Activated CD4-positive, alpha-beta T cell treated with anti-CD3 and anti-CD28 coated beads, Interleukin-2, amount 50 U/mL, for 48 hours (primary cell): ENCODE measurements at regions not wholly inside any gene's neighbourhood (a gene's known extent, or its start where the extent isn't known, plus 50 kb on each side); places are given as distances from the start of the nearest gene placed in this dataset.
"Not testable (repeated sequence)": the region's sequence is repeated elsewhere in the genome, so short reads cannot be mapped to it uniquely, and the experiment has no call there.

ENCODE experiments used
- DNase-seq, 2 experiments: peaks; one replicate each; pipeline ENCODE4 v3.0.0-alpha.2; 2020

DNA sequence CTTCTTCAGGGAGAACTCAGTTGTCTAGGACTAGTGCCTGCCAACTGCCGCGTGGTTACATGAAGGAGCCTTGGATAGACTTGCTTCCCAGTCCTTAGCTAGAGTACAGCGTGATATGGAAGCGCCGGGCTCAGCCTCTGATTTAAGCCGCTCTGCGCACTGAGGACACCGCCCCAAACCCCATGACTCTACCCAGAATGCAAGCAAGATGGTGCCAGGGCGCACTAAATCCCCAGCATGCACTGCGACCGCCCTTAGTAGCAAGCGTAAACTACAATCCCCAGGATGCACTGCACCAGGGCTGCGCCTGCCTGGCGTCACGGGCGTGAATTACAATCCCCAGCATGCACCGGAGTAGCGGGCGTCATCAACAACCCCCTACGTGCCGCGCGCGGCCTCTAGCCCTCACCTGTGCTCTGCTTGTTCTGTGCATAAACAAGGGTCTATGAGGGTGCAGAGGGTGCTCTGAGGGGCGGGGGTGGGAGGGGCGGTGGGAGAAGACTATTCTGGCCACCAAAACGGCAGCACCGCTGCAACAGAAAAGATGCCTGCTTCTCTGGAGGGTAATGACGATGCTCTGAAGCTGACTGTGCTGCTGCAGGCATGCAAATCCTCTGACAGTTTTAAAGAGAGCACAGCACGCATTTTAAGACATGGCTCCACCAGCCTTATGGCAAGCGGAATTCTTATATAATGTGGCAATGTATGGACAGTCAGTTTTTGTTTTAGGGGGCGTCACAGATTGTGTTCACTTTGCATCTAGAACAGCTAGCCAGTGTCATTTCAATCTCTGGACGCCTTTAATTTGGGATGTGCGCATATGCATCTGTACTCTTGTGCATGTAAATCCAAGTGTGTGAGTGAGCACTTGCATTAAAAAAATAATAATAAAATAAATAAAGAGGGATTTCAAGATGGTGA, 282.5 kb upstream of the MYT1L start:
- peak; percentile 83 to 87 for DNase-seq

DNA sequence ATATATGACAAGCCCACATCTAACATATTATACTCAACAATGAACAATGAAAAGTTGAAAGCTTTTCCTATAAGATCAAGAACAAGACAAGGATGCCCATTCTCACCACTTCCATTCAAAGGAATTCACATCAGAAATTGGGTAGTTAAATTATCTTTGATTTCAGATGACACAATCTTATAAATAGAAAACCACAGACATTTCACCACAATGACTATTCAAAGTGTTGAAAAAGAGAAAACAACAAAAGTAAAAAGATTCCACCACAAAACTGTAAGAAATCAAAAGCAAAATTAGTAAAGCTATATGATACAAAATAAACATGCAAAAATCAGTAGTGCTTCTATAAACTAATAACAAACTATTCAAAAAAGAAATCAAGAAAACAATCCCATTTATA, 279.7 kb upstream of the MYT1L start:
- DNase-seq = no peak

DNA sequence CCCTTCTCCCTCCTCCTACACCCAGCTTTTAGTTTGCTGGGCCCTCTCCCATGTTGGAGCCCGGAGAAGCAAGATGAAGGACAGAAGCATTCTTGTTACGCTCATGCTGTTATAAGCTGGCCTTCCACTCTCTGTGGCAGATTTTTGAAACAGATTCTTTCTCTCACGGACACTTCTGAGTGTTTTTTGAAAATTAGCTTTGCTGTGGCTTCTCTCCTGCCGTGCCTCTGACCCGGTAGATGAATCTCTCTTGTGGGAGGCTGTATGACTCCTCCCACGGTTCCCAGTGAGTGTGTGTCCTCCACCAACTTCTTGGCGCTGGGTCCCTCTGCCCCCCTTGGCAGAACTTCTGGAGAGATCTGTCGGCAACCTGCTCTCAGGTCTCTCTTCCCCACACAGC, 269.3 kb upstream of the MYT1L start:
- no peak for DNase-seq

DNA sequence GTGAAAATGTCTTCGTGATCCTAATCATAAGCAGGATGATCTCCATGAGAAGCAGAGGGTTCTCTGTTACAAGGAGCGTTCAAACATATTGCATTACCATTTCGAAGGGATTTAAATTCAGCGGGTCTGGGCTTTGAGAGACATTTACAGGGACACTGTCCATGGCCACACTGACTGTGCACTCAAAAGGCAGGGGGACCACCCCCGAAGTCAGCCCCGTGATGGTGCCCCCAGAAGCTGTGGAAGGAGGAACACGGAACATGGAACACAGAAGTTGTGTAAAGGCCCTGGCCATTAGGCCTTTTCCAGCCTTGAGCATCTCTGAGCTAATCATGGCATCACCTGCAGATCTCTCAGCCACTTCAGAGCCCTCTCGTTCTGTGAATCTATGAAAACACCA, 268.4 kb upstream of the MYT1L start:
- DNase-seq = no peak

DNA sequence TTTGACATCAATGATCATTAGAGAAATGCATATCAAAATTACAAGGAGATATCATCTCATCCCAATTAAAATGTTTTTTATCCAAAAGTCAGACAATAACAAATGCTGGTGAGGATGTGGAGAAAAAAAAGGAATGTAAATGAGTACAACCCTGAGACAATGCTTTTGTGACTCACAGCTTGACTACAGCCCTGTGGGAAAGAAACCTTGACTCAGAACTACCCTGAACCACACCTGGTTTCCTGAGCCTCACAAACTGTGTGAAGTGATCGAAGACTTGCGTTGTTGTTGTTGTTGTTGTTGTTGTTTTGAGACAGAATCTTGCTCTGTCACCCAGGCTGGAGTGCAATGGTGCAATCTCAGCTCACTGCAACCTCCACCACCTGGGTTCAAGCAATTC, 266.6 kb upstream of the MYT1L start:
- no peak for DNase-seq

DNA sequence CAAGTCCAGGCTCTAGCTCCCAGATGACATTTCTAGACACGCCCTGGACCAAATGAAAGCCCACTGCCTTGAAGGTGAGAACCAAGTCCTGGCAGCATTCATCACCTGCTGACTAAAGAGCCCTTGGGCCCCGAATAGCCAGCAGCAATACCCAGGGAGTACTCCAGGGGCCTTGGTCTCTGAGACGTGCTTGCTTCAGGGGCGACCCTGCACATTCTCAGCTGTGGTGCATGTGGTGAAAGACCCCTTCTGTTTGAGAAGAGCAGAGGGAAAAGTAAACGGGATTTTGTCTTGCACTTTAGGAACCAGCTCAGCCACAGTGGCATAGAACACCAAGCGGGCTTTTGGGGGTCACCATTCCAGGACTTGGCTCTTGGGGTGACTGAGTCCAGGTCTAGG, 260.5 kb upstream of the MYT1L start:
- DNase-seq = no peak

DNA sequence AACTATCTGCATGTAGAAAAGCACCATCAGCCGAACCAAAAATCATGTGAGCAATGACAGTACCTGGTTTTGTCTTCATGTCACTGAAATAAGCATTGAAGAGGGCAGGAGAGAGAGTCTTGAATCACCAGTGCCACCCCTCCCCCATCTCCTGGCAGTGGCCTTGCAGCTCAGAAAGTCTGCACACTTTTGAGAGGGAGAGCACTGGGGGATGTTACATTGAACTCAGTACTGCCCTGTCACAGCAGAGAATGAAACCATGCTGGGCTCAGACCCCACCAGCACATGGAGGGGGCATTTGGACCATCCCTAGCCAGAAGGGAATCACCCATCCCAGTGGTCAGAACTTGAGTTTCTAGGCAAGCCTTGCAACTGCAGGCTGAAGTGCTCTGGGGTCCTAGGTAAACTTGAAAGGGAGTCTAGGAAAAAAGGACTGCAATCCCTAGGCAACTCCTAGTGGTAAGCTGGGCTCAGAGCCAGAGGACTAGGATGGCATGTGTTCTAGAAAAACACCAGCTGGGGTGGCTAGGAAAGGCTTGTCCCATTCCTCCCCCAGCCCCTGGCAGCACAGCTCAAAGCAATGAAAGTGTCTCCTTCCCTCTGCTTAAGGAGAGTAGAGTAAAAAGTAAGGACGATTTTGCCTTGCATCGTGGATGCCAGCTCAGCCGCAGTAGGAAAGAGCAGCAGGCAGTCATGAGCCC, 259.9 kb upstream of the MYT1L start:
- DNase-seq = no peak

DNA sequence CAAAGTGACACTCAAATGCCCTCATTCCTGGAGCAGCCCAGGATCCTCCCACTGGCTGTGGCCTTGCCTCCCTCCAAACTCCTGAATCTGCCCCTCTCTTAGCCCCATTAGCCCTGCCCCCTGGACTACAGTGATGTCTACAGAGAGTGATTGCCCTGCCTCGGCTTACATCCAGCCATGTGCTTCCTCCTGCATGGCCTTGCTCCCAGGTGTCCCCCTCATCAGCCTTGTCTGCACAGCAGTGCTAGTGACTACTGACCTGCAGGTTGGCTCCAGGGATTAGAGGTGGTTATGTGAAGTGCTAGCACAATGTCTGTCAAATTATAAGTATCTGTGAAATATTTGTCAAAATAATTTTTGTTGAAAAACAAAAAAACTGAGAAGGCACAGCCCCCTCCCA, 259.1 kb upstream of the MYT1L start:
- no peak for DNase-seq

DNA sequence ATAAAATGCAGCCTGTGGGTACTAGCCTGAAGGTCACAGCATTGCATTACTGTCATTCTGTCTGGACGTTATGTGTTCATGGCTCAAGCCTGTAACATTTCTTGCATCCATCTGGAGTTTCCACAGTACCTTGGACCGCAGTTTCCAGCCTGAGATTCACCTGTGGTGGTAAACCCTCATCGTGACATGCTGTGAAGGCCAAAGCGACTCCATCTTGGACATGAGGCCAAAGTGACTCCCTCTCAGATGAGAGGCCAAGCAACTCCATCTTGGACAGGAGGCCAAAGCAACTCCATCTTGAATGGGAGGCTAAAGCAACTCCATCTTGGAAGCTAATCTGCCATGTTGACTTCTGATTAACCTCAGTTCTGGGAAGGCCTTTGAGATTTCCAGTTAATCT, 257.7 kb upstream of the MYT1L start:
- no peak for DNase-seq

DNA sequence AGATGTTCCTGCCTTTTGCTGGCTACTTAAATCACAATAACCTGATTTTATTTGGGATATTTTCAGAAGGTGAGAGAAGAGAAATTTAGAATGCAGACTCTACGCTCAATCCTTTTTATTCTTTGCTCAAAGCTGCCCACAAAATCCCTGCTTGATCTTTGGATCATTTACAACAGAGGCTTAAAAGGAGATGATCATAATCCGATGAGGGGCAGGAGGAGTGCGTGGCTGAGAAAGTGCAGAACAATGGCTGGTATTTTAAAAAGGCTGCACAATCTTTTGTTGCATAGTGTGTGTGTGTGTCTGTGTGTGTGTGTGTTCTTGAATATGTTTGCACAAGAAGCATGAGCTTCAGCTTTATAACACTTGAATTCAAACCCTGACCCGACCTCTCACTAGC, 256.3 kb upstream of the MYT1L start:
- DNase-seq = no peak

DNA sequence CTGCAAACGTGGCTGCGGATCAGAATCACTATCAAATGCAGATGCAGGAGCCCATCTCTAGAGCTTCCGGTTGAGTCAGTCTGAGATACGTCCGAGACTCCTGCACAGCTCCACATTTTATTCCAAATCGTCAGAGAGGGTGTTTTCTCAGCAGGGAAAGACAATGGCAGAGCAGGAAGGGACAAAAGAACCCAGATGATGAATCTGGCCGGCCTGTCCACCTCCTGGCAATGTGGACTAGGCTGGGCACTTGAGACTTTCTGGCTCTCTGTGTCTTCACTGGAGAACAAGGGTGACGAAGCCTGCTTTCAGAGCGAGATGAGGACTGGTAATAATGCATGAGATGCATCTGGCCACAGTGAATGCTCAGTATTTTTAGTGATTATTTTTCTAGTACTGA, 255.9 kb upstream of the MYT1L start:
- DNase-seq = no peak

DNA sequence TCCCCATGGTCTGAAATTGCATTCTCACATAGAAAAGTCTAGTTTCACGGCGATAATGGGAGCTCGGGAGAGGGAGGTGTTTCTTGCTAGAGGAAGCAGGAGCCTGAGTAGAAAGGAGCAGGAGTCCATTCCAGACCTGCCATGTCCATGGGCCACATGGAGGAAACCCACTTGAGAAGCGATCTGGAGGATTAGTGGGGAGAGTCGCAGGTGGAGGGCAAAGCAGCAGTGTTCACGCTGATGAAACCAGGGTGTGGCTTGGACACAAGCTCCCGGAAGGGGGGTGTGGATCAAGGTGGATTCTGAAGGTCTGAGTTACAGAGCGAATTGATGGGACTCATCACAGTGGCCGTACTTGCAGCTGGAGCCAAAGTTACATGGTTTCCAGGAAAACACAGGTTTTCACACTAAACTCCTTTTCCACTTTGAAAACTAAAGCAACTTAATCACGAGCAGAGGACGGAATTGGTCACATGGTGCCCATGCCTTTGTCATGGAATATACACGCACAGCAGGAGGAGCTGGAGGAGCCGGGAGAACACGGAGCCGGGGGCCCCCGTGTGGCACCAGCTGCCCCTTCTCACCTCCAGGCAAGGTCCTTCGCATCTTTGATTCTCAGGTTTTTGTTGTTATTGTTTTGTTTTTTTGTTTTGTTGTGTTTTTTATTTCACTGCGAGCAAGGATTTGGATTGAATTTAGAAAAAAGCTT, 255.1 kb upstream of the MYT1L start:
- DNase-seq = no peak

DNA sequence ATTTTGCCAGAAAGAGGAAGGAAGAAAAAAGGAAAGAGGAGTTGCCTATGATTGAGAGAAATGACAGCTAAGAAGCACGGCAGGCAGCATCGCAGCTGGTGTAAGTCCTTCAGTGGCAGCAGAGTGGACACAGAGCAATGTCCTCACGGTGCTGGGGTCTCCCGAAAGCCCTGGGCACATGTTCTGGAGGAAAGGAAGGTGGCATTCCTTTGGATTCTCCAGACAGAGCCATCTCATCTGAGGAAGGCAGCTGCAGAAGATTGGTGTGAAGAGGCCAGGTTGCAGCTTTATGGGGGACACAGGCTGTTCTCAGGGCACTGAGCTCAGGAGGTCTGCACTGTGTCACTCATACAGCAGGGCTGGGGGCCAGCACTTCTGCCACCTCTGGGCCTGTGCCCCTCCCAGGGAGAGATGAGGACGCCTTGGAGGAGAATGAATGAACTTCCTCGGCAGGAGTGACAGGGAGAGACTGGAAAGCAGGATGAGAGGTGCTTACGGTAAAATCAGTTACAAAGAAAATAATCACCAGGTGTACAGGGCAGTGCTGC, 252.0 kb upstream of the MYT1L start:
- no peak for DNase-seq

DNA sequence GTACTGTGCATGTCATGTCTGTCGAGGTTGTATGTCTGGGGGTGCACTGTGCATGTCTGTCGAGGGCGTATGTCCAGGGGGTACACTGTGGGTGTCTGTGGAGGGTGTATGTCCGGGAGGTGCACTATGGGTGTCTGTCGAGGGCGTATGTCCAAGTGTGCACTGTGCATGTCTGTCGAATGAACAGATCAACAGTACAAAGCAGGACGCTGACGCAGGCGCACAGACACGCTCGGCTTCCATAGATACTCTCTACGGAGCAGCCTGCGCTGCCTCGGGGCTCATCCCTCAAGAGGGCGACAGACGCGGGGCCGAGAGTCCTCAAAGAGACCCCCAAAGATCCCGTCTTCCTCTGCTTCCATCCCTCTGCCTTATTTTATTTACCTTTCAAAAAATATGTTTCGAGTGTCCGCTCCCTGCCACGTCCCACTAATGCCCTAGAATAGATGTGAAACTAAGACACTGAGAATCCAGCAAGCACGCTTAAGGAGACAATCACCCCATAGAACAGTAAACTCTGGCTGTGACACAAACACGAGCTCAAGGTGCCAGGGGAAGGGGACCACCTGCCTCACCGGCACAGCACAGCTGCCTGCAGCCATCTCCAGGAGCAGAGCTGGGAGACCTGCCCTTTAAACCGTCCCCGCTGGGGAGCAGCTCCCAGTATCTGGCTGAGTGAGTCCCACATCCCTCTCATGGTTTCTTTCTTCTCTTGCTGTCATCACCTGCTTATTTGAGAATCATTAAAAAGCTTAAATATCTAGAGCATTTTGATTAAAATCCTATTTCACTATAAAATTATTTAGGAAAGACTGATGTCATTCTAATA, 250.5 kb upstream of the MYT1L start:
- DNase-seq = no peak

DNA sequence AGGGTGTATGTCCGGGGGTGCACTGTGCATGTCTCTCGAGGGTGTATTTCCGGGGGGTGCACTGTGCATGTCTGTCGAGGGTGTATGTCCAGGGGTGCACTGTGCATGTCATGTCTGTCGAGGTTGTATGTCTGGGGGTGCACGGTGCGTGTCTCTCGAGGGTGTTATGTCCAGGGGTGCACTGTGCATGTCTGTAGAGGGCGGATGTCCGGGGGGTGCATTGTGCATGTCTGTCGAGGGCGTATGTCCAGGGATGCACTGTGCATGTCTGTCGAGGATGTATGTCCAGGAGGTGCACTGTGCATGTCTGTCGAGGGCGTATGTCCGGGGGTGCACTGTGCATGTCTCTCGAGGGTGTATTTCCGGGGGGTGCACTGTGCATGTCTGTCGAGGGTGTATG, 249.8 kb upstream of the MYT1L start:
- DNase-seq = not testable (repeated sequence)

DNA sequence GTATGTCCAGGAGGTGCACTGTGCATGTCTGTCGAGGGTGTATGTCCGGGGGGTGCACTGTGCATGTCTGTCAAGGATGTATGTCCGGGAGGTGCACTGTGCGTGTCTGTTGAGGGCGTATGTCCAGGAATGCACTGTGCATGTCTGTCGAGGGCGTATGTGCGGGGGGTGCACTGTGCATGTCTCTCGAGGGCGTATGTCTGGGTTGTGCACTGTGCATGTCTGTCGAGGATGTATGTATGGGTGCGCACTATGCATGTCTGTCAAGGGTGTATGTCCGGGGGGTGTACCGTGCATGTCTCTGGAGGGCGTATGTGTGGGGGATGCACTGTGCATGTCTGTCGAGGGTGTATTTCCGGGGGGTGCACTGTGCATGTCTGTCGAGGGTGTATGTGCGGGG, 249.3 kb upstream of the MYT1L start:
- DNase-seq = no peak

DNA sequence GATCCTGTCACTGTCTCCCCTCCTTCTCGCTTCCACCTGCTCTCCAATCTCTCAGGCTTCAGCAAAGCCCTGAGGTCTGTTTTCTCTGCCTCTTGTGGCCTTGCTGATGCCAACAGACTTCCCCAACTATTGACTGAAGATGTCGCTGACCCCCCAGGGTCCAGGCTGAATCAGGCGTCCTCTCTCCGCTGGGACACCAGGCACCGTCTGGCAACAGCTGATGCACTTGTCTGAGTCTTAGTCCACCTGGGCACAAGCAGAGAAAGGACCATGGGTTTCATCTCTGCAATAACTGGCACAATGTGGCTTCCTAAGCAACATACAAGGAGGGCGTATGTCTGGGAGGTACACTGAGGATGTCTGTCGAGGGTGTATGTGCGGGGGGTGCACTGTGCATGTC, 248.7 kb upstream of the MYT1L start:
- DNase-seq = no peak

DNA sequence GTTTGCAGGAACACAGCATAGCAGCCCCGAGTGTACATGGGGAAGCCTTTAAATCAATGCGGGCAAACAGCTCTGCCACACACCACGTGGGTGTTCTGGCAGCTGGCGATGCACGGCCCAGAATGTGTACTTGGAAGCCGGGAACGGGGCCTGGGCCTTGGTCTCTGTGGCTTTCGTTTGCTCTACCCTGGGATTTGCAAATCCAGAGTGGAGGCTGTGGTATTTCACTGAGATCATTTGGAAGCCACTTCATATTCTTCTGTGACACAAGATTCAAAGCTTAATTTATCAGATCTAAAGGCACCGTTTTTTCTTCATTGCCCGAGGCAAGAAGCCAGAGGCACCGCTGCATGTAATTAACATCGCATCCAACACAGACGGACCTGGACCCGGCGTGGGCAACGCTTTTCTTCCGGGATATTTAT, 246.3 kb upstream of the MYT1L start:
- no peak for DNase-seq

DNA sequence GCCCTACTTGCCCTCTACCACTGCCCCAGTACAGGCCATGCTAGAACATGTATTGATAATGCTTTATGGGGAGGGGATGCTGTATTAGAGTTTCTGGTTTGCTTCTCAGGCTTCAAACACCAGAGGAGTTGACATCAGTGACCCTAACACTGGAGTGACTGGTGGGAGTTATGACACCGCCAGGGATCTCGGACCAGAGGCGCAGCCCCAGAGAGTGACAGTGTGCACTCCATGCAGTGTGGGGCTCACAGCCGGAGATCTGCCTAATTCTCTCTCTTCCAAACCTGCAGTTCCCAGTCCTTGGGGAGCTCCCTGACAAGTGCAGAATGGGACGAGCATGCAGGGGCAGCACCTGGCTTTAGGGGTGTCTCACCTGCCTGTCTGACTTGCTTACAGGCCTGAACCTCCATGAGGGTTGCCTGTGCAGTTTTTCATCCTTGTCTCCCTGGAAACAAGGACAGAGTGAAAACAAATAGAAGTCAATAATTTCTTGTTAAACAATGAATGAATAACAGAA, 244.9 kb upstream of the MYT1L start:
- no peak for DNase-seq

DNA sequence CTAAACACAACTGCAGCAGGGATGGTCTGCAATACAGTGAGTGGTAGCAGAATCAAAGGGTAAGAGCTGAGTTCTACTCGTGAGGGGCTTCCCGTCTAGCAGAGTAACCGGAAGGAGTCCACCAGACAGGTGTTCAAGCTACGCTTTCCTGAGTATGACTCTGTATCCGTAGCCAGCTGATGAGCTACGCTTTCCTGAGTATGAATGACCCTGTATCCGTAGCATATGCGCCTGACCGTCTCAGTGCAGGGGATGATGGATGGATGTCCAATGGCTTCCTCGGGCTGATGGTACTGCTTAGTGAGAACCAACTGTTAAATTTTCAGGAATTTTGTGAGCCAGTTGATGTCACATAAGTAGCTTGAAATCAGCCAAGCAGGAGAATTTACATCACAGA, 244.1 kb upstream of the MYT1L start:
- no peak for DNase-seq

DNA sequence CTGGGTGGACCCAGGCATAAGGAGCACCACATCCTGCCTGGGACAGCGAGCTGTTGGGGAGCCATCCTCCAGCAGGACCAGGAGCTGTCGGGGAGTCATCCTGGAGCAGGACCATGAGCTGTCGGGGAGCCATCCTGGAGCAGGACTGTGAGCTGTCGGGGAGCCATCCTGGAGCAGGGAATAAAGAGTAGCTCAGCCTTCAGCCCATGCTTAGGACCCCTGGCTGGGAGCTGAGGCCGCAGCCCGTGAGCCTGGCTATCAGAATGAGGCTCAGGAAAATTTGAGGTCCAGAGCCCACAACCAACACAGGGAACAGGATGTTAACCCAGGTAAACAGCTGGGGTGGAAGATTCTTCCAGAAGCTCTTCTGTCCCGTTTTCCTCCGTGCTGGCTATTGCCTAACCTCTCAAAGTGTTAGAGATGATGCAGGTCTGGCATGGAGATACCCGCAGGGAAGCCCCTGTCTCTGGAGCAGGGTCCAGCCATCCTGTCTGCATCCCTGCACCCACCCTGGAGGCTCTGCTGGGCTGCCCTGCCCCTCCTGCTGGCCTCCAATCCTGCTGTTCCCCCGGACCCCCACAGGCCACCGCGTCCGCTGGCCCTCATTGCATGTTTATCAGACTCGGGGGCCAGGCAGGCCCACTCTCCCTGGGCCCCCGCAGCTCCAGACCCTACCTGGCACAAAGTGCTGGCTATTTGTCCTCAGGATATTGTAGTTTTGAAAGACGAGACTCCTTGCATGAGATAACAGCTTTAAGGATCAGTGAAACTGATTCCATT, 243.5 kb upstream of the MYT1L start:
- DNase-seq = no peak
